HG03095 (cell line): ENCODE measurements at regions not wholly inside any gene's neighbourhood (a gene's known extent, or its start where the extent isn't known, plus 50 kb on each side); places are given as distances from the start of the nearest gene placed in this dataset.
"Not testable (repeated sequence)": the region's sequence is repeated elsewhere in the genome, so short reads cannot be mapped to it uniquely, and the experiment has no call there.

Experiments
- ATAC-seq: cut with Tn5 transposase; IDR thresholded peaks from one replicate; pipeline ENCODE4 v1.9.1; 2021; ENCODE audit warnings: moderate library complexity; ENCODE audit not compliant: unreplicated experiment

DNA sequence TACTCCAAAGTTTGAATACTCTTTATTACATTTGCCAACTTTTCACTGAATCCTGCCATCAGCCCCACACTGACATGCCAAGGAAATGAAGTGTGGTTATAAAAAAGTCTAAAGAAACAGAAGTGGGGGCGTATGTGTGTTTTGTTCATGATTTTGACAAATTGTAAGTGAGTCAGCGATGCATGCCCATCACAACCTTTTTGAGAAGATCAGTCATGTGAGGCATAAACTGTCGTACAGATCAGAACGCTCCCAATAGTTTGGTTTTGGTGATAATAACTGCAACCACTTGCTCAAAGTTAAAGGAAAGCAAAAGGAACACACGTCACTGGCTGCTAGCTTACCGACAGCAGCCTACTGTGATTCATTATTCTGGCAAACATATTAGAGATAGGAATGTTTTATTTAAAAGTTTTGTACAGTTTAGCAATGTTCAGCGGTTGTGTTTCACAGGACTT lies 95.6 kb downstream of the RGS2 start:
- ATAC-seq, result no peak

GRCh38 chr1:192905049-192905448 lies 96.2 kb downstream of the RGS2 start:
- ATAC-seq, result no peak

DNA sequence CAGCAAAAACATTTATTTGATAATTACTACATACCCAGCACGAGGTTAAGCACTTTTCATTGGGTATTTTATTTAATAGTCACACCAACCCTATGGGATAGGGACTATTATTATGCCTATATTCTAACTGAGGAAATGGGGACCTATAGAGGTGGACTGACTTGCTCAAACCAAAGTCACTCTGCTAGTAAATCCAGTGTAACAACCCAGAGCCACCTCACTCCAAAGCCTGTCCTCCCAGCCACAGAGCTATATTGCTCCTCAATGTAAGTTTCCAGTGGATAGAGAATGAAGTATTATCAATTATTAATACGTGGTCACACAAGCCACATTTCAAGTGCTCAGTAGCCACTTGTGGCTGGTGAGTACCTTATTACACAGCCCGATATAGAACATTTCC lies 97.5 kb downstream of the RGS2 start:
- ATAC-seq, result no peak

DNA sequence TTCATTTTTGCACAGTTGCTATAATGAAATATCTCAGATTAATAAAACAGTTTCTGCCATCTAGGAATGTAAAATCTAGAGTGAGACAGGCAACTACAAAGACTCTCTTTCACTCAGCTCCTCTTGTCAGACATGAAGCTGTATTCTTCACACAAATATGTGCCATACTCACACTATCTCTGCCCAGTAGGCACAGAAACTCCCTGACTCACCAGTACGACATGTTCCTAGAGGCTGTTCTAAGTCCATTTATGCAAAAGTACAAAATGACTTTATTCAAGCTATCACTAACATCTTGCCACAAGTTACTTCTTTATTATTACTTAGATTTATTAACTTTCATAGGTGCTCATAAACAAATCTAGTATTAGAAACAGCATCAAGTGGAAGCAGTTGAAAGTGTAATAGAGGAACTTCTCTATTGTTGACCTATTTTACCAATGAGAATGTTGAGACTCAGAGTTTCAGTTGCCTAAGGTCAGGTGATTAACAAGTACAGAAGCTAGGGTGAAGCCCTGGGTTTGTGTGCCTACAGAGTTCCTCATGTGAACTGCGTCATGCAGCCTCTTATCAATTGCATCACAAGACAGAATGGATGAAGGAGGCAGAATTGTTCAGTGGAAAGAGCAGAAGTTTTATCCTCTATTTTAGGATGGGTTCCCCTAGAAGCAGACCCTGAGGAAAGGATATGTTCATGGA lies 98.9 kb downstream of the RGS2 start:
- peak; percentile 64 for ATAC-seq

DNA sequence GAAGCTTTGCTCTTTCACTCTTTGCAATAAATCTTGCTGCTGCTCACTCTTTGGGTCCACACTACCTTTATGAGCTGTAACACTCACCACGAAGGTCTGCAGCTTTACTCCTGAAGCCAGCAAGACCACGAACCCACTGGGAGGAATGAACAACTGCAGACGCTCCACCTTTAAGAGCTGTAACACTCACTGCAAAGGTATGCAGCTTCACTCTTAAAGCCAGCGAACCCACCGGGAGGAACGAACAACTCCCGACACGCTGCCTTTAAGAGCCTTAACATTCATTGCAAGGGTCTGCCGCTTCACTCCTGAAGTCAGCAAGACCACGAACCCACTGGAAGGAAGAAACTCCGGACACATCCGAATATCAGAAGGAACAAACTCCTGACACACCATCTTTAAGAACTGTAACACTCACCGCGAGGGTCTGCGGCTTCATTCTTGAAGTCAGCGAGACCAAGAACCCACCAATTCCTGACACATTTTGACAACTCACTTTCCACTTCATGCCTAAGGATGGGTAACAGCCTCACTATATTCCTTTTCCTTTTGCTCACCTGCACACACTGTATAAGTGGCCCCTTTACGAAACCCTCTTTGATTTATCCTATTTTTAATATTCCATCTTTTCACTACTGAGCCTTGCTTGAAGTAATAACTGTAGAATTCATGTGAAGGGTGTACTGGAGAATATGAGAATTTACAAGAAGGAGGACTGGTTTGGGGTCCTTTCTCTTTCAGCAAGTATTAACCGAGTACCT lies 103.2 kb downstream of the RGS2 start:
- ATAC-seq, result not testable (repeated sequence)

DNA sequence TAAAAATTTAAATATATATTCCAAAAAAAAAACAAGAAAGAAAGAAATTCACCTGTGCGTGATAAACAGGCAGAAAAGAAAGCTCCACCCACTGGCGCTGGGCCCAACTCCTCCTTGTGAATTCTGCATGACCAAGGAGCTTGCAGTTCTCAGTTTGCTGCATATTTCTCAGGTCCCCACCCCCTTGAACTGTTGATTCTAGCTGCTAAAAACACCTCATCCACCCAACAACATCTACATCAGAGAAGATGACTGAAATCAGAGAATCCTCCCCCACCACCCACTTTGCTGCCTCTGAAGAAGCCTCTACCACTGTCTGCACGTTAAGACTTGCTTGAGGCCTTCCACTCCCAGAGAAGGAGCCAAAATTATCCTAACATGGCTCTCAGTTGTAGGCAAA lies 104.8 kb downstream of the RGS2 start:
- ATAC-seq, result no peak

- ATAC-seq, result no peak
Observed at GRCh38 chr1:192914092-192914491, 105.3 kb downstream of the RGS2 start.

DNA sequence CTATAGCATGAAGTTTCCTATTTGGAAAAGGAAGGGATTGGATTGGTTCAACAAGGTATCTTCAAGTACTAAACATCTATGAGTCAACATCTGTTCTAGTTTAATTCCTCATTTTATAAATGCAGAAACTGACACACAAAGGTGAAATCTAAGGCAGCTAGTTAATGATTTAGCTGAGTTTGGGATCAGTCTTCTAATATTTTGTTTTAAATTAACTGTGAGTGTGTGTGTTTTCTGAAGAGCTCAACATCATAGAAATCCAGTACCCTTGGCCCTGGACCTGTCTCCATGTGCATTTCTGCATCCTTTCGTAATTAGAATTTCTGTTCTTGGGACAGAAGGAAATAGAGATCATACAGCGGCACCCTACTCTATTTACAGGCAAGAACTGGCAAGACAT lies 105.9 kb downstream of the RGS2 start:
- ATAC-seq, result no peak

DNA sequence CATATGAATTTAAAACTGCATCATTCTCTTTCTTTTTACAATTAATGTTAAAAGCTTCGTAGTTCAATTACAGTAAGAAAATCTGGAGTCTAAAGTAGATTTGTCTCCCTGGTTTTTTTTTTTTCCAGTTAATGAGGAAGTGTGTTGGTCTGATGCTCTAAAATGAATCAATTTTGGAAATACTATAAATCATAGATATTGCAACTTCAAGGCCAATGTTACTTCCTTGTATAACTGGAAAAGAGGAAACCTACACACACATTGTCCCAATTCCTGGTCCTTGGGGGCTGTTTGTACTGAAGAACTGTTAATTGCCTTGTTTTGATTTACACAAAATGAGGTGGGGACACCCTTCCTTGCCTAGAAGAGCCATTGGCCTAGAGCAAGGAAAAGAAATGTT lies 107.2 kb downstream of the RGS2 start:
- ATAC-seq, result no peak

DNA sequence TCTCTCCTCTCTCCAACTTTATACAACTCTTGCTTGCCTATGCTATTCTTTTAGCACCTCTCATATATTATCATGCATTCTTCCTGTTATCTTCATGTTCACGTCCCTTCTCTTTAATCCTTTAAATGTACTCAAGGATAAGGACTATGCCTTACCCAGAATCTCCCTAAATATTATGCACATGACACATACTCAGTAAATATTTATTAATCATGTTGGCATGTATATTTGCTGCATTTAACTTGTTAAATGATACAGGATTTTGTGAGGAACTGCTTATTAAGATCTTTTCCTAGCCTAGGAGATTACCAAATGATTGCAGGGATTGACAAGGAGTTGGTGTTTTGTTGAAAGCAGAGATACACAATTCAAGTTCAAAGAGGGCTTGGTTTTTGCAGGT lies 109.4 kb downstream of the RGS2 start:
- ATAC-seq, result no peak

GRCh38 chr1:192920412-192920811 lies 111.6 kb downstream of the RGS2 start:
- no peak for ATAC-seq

GRCh38 chr1:192925609-192926008 lies 116.8 kb downstream of the RGS2 start:
- ATAC-seq, result no peak

DNA sequence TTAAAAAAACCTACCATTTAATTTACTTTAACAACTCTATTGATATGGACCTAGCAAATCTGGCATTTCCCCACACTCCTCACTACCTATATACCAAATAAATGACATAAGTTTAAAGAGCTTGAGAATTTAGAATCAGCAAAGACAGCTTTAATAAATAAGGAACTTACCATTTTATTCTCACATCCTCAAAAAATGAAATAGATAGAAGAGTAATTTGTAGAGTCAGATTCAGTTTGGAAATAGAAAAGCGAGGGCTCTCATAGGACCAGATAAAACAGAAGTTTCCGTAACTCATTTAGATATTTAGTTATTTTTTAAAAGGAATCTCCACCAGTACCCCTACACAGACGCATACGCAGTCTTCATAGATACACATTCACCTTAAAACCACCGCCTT lies 117.9 kb downstream of the RGS2 start:
- no peak for ATAC-seq

GRCh38 chr1:192927496-192927895 lies 118.7 kb downstream of the RGS2 start:
- no peak for ATAC-seq

DNA sequence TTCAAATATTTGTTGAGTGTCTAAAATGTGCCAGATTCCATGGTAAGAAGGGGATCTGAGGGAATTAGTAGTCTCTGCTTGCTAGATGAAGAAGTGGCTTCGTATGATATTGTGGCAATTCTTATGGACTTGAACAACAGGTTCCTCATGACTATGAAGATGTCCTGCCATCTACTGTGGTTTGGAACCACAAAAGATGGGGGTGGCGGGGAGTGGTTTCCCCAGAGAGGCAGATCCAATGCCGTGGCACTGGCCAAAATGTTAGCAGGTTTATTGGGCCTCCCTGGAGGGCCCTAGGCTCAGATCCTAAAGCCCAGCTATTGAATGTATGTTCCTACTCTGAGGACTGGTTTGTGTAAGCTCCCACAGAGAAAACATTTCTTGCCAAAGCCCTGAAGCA lies 120.8 kb downstream of the RGS2 start:
- no peak for ATAC-seq

GRCh38 chr1:192933744-192934143 lies 124.9 kb downstream of the RGS2 start:
- no peak for ATAC-seq

- ATAC-seq, result no peak
Observed at GRCh38 chr1:192936313-192937018, 122.7 kb downstream of the UCHL5 start.

DNA sequence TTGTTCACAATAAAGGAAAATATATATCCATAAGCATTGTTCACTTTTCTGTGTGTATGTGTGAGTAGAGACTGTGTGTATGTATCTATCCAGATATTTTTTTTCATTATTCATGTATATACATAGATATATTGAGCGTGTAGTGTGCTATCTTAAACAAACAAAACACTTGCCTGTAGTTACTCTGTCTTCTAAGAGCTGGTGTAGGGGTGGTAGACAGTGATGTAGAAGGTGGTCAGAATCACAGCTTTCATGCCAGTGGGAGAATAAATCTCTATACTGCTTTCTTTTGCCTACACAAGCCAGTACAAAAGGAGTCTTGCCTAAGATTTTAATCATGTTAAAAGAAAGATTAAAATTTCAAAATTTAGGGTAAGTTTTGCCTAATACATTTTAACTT lies 122.0 kb downstream of the UCHL5 start:
- ATAC-seq, result no peak

GRCh38 chr1:192939440-192939839 lies 119.7 kb downstream of the UCHL5 start:
- no peak for ATAC-seq

GRCh38 chr1:192940658-192941057 lies 118.5 kb downstream of the UCHL5 start:
- no peak for ATAC-seq

DNA sequence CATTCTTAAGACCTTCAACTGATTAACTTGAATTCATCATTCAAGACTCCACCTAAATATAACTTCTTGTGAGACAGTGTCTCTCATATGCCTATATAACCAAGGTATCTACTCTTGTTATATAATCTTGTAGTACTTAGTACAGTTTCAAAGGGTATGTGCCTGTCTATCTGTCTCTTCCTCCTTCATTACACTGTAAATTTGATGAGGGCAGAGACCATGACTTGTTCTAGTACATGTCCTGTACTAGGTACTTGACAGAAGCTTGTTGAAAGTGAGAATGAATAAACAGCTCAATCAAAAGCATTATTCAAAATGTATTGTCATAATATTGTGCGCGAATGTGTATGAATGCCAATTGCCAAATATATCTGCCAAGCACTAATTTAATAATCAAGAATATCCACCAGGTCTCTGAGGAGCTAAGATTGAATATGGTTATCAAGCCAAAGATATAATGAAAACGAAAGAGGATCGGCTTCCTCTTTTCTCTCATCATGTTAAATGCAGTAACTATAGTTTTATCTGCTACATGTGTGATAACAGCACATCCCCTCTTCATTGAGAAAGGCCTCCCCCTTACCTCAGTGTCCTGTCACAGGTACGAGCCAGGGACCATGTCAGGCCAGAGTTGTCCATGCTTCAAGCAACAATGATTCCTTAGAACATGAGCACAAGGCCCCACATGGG lies 117.3 kb downstream of the UCHL5 start:
- no peak for ATAC-seq
